Renal cortex interstitium (tissue), 11 donors: ENCODE measurements at regions not wholly inside any gene's neighbourhood (a gene's known extent, or its start where the extent isn't known, plus 50 kb on each side); places are given as distances from the start of the nearest gene placed in this dataset.
A peak's percentile ranks its signal among the peaks of the same experiment; 100 is the strongest.
"Not testable (repeated sequence)": the region's sequence is repeated elsewhere in the genome, so short reads cannot be mapped to it uniquely, and the experiment has no call there.

ENCODE experiments used
- DNase-seq, 11 donors: peaks; one replicate each; pipeline ENCODE4 v3.0.0-alpha.2; 2013; ENCODE audit warnings: low read depth in 9 of 11, low spot score in 4 of 11; ENCODE audit errors: extremely low read depth in 1 of 11

DNA sequence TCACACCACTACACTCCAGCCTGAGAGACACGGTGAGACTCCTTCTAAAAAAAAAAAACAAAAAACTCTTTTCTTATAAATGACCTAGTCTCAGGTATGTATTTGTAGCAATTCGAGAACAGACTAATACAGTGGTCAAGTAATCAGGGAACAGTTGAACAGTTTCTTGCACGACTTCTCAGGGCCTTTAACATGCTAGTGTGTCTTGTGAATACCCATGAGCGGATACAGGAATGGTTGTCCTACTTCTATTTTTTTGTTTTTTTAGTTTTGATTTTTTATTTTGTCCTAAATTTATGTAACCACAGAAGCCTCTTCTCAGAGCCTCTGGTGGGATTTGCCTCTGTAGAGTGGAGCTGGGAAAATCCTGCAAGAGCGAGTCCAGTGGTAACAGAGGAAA, 71.0 kb upstream of the NANOS1 start:
- DNase-seq: no peak

DNA sequence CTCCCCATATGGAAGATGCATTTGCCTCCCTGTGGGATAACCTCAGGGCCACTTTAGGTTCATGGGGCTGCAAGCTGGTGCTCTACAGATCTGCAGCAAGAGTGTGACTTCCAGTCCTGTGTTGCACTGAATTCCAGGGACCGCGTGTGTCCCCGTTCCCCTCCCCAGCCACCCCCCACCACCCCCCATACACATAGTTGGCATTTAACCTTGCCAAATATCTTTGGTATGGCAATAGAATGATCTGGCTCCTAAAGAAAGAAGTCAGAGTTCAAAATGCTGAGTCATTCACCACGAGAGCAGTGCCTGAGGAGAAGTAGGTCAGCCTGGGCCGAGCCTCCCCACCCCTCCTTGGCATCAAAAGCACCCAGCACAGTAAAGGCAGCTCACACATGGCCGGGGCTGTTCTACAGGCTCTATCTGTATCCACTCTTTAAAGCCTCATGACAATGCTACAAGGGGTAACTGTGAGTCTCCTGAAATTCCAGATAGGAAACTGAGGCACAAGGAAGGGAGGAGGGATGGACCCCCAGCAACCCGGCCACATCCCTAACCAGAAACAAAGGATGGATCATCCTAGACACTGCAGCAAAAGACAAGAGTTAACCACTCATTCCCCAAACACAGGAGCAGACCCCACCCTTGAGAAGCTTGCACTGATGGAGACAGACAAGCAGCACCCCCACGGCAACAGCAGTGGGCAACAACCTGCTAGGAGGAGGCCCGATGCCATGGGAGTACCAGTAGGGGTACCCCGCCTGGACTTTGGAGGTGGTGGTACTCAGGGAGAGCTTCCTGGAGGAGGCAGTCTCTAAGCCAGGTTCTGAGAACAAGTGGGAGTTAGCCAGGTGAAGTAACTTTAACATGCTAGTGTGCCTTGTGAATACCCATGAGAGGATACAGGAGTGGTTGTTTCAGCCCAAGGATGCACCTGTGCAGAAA, 70.3 kb upstream of the NANOS1 start:
- DNase-seq: no peak

DNA sequence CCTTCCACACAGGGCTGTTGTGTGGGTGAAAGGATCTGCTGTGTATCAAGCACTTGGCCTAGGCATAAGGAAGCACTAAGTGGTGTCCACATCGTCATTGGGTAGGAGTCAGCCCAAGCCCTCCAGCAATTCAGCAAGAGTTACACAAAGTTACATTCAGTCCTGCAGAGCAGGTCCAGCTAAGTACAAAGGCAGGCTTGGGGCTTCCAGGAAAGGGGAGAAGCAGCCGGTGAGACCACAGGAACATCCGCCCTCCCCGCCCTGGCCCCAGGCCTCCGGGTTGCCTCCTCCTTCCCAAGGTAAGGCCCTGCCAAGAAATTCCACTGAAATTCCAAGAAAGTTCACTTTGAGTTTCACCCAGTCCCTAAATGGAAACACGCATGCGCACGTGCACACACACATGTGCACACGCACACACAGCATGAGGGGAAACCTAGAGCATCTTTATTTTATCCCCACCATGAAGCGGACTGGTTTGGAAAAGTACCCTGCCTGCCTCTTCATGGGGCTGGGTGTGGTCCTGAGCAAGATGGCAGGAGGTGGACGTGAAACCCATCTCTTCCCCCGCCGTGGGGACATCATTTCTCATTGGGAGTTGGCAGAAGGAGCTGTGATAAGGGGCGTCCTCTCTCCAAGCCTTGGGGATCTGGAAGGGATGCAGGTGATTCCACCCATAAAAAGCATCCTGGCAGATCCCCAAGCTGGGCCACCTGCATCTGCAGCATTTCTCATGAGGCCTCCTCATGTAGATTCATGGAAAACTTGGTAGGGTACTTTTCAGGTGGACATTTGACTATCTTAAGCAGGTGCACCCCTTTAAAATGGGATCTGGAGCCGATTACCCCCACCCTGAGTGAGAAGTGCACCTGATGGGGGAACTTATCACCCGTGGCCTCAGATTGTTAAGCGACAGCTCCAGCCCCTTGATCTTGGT, 69.1 kb upstream of the NANOS1 start:
- DNase-seq: no peak

DNA sequence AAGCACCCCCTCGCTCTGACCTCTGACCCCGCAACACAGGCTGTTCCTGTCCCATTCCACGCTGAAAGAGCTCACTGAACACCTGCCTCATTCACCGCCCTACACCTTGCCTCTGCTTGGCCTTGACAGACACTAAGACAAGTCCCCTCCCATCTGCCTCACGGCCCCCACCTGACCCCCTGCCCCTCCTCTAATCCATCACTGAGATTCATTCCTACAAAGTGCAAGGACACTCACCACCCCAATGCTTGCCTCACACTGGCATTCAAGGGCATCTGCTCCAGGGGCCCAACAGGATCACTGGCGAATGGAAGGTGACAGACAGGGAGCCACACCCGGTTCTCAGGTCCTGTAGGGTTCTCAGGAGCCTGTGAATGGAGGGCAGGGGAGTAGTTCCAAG, 68.1 kb upstream of the NANOS1 start:
- DNase-seq: no peak

DNA sequence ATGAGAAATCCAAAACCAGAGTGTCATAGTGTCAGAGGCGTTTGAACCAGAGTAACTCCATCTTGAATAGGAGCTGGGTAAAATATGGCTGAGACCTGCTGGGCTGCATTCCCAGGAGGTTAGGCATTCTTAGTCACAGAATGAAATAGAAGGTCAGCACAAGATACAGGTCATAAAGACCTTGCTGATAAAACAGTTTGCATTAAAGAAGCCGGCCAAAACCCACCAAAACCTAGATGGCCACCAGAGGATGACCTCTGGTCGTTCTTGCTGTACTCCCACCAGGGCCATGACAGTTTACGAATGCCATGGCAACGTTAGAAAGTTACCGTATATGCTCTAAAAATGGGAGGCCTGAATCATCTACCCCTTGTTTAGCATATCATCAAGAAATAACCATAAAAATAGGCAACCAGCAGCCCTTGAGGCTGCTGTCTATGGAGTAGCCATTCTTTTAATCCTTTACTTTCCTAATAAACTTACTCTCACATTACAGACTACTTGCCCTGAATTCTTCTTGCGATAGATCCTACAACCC, 67.1 kb upstream of the NANOS1 start:
- DNase-seq: not testable (repeated sequence)

DNA sequence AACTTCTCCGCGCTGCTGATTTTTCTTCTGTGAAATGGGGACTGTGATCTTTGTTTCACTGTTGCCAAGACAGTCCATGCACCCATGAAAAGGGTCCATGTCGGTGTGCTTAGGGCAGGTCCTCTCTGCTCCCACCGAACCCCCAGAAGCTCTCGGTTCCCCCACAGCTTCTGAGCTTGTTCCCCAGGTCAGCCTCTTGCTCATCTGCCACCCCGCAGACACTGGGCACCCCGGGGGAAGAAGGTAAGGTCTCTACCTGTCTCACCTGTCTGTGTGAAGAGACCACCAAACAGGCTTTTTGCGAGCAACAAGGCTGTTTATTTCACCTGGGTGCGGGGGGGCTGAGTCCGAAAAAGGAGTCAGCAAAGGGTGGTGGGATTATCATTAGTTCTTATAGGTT, 66.2 kb upstream of the NANOS1 start:
- DNase-seq: no peak

DNA sequence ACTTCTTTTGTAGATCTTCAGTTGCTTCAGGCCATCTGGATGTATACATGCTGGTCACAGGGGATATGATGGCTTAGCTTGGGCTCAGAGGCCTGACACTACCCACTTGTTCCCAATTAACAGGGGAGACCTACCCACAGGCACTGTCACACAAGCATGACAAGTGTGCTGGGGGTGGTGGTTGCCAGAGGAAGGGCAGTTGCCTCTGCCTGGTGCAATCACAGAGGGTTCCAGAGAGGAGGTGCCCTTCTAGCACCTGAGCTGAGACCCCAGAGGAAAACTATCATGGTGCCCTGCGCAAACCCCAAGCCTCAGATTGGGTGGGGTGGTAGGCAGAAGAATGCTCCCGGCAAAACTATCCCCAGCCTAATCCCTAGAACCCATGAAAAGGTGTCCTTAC, 65.6 kb upstream of the NANOS1 start:
- DNase-seq: no peak

DNA sequence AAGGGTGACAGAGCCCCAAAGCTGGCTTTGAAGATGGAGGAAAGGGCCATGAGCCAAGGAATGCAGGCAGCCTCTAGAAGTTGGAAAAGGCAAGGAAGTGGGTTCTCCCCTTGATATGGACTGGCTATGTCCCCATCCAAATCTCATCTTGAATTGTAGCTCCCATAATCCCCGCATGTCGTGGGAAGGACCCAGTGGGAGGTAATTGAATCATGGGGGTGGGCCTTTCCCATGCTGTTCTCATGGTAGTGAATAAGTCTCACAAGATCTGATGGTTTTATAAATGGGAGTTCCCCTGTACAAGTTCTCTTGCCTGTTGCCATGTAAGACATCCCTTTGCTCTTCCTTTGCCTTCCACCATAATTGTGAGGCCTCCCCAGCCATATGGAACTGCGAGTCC, 65.0 kb upstream of the NANOS1 start:
- DNase-seq: not testable (repeated sequence)

DNA sequence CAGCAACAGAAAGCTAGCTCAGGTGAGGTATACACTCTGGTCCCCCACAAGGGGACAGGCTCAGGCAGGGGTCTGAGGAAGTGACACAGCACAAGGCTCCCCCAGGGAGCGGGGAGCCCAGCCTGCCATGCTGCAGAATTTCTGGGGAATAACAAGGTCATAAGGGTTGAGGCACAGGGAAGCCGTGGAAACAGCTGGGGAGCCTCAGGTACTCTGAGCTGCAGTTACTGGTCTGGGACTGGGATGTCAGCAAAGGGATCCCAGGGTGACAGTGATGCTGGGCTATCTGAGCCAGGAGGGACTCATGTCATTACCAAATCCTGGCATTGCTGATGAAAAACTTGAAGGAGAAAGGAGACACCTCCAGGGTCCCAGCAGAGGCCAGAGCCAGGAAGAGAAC, 64.4 kb upstream of the NANOS1 start:
- no peak for DNase-seq

DNA sequence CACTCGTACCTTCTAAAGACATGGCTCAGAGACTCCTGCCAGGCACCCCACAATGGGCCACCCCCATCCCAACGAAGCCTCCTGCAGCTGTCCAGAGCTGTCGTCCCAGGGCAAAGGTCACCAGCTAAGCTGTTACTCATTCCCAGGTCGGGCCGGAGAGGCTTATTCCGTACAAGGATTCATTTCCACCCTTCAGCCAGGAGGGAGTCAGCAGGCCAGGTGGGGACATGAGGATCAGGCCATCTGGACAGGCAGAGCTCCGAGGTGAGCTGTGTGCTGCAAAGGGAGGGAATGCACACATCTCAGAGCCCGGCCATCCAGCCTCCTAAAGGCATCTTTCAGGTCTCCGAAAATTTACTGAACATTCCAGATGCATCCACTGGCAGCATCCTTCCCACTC, 63.9 kb upstream of the NANOS1 start:
- no peak for DNase-seq

DNA sequence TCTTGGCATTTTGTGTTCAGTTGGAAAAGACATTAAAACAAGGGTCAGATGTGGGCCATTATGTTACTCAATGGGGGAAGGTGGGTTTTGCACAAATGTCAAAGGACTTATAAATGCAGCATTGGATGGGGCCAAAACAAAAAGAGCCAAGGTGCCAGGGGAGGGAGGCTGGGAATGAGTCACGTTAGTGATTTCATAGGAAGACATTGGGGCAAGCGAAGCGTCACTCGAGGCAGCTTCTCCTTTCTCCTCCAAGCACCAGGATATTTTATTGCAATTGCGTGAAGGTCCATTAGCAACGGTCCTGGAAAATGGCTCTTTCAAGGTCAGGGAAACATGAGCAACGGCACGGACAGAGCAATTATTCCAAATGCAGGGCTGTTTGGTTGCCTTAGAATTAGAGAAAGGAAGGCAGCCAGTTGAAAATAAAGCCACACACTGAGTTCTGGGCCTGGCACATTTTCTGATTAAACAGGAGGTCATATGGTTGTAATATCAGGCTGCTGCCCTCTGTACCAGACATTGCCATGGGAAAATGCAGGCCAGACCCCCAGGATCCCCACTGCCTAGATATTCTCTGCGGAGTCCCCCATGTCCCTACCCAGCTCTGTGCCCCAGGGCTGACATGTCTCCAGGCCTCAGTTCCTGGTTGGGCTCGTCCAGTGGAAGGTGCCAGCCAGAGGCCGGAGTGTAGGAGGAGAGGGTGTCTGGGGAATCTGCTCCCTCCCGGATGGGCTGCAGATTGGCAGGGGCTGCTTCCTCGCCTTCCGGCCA, 63.3 kb upstream of the NANOS1 start:
- no peak for DNase-seq

DNA sequence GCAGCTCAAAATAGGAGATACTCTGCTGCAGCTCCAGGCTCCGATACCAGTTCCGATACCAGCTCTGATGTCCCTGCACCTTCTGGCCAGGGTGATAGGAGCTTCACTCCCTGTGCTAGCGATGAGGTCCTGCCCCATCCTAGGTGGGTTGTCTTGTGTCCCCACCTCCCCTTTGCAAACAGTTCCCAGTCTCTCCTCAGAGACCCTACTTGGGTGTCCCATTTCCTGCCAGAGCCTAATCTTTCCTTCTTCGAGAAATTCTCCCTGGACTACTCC, 62.7 kb upstream of the NANOS1 start:
- no peak for DNase-seq

DNA sequence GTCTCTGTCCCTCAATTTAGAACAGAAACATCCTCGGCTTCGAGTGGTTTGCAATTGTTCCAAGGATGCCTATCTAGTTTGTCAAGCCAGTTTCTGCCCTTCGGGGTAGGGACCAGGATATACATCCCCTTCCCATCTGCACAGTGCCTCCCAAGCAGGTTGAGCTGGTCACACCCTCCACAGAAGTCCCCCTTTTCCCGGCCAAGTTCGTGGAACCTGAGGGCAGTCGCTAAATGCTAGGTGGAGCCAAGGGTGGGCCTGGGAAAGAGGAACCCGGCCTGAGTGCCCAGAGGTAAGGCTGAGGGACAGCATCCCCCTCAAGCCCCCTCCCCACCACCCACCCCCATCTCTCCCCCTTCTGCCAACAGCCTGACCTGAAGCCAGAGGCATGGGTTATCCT, 62.4 kb upstream of the NANOS1 start:
- DNase-seq: no peak

DNA sequence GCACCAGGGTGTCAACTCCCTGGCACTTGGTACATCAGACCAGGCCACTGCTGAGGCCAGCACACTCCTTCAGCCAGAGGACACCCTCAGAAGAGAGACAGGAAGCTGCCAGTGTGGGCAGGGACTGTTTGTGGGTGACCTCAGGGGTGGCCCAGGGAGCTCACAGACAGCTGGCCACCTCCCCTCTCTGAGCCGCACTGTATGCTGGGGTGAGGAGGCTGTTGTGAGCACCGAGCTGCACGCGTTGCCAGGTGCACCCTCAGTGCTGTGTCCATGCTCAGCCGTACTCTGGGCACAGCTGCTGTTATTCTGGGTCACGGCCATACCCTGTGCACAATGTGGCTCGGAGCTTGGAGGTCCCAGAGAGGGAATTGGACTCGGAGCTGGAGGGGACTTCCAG, 61.5 kb upstream of the NANOS1 start:
- no peak for DNase-seq

DNA sequence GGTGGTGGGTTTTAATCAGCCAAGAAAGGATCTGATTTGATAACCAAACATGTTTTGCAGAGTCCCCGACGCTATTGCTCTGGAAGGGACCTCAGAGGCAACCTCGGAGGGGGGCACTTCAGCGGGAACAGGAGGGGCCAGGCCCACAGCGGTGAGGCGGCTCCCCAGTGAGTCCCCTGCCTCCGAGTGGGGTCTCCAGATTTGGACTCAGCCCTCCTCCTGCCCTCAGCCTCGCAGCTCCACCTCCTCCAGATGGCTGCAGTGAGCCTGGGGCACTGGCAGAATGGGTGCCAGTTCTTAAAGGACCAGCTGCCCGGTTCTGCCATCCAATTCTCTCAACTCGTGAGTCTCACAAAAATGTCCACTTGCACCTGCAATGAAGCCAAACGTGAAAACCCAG, 61.0 kb upstream of the NANOS1 start:
- no peak for DNase-seq

DNA sequence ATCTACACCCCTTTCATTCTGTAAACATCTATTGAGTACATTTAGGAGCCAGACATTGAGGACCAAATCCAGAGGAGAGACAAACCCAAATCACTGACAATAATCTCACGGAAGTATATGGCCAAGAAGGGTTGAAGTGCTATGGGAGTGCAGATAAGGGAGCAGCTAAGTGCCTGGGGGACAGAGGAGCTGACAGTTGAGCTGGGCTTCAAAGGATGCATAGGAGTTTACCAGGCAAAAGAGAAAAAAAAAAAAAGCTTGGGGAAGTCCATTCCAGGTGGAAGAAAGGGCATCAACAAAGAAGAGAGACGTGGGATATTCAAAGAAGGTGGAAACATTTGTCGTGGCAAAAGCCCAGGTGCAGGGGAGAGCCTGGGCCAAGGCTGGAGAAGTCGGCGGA, 60.5 kb upstream of the NANOS1 start:
- DNase-seq: no peak

DNA sequence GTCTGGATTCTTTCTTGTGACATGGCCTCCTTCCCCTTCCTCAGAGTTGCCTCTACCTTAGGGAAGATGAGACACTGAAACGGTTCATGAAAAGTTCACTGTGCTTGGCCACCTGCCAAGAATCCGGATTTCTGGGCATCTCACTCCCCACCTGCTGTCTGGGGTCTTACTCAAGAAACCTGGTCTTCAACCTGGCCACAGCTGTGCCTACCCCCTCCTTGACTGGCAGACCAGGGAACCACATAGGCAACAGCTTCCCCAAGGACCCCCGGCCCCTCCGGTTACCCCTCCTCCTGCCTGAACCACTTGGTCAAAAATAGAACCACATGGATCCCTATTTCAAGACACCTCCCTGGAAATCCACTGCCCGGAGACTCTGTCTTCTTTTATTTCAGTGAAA, 58.7 kb upstream of the NANOS1 start:
- DNase-seq: peak in 5 of 11 donors; percentile 10 to 54 (median 26)

DNA sequence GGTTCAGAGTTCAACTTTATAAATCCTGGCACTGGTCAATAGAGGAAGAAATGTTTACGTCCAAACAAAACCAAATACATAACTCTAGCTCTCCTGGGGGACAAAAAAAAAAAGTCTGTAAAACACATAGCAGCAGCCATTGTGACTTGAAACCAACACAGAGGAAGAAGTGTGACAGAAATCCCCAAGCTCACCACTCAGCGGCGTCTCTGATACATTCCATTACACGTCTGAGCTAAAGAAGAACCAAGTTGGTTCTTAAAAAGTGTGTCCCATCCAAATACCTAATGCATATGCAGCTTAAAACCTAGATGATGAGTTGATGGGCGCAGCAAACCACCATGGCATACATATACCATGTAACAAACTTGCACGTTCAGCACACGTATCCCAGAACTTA, 58.3 kb upstream of the NANOS1 start:
- no peak for DNase-seq

DNA sequence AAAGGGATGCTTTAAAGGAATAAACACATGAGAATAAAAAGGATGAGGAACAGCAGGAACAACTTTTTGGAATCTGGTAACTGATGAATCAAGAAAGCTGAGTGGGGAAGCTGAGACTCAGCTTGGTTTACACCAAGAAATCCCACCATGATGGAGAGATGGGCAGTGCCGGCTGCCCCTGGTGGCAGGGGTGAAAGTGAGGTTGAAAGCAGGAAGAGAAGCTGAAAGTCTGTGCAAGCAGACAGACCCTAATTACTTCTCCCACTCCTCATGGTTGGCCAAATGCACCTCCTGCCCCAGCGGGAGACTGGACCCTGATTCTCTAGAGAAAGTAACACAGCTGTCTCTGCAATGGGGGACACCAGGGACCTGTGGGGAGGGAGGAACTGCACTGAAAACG, 57.6 kb upstream of the NANOS1 start:
- no peak for DNase-seq
